ENCODE measurements at regions not wholly inside any gene's neighbourhood (a gene's known extent, or its start where the extent isn't known, plus 50 kb on each side); places are given as distances from the start of the nearest gene placed in this dataset.

DNA sequence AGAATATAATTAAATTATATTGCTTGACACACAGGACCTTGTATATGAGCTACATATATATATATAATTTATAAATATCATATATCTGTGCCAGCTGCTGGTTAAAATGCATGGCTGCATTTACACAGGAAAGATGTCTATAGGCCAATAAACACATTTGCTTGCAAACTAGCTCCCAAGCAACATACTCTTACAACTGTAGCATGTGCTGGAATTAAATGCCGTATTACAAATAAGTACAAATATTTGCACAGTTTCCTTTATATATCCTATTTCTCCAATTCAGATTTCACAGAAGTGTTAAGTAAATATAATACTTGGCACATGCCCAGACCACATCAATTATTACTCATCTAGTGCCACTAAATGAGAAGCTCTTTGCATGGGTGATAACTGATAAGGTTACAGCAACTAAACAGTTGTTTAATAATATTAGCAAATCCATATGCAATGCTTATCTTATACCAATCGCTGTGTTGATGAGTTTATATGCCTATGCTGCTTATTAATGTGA is 66.7 kb upstream of the E2F7 start:
- DNase-seq (ENCODE audit: extremely low read depth in 1 of 4, low spot score in 3 of 4) = no peak
- no peaks in the 10 kb centered on the region for H3K4me1 ChIP-seq (replicated peaks in 1 of 2; ENCODE audit: control insufficient read depth in 2 of 2, insufficient read depth in 2 of 2, low read length in 2 of 2)
- no peaks in the 10 kb centered on the region for H3K79me2 ChIP-seq (ENCODE audit: control insufficient read depth, insufficient read depth, low read length)
- H3K9ac ChIP-seq (ENCODE audit: insufficient read depth in 1 of 2, low read depth in 2 of 2, low read length in 2 of 2) = no peak overlapping the region
- CTCF ChIA-PET (ENCODE audit: low intra/inter-chr PET ratio) = no interaction called here
- 3% methylated on average over 2 of the region's 2 CpGs for WGBS (ENCODE audit: insufficient coverage, low coverage, missing lambda C conversion rate)
- no peak overlapping the region for H3K27ac ChIP-seq (ENCODE audit: extremely low read depth, low read depth, low read length)
- in situ Hi-C loops (cut with MboI) (no loop called here), intact Hi-C loops (cut with micrococcal nuclease) (no loop called here)
- no peak overlapping the region for H3K4me2 ChIP-seq (ENCODE audit: insufficient read depth, low read length)
- H3K4me3 ChIP-seq = no peak overlapping the region
- H3K9me1 ChIP-seq (ENCODE audit: control insufficient read depth, insufficient read depth, low read length) = no peaks in the 10 kb centered on the region
- FAIRE-seq = no peak
- no peaks in the 10 kb centered on the region for H4K20me1 ChIP-seq (replicated peaks; ENCODE audit: control insufficient read depth, insufficient read depth, low read length)
- no peak for TF ChIP-seq NONO (IDR thresholded peaks at IDR 0.05; ENCODE audit: low read depth in 2 of 2, low read length in 1 of 2)
- TF ChIP-seq RAD21 (CRISPR knock-in tag; conservative IDR thresholded peaks at IDR 0.05 in 1 of 2, IDR thresholded peaks at IDR 0.05 in 1 of 2) = no peak
- no peak for TF ChIP-seq ZNF717 (CRISPR knock-in tag; IDR thresholded peaks at IDR 0.05)
- no peak for TF ChIP-seq PHF8 (IDR thresholded peaks at IDR 0.05; ENCODE audit: borderline replicate concordance, low read length)
- no peak for TF ChIP-seq ZNF232 (CRISPR knock-in tag; IDR thresholded peaks at IDR 0.05)
- TF ChIP-seq JUNB (CRISPR knock-in tag; conservative IDR thresholded peaks at IDR 0.05) = no peak
- TF ChIP-seq HDGF (IDR thresholded peaks at IDR 0.05) = no peak
- TF ChIP-seq PPARD (CRISPR knock-in tag; IDR thresholded peaks at IDR 0.05) = no peak
- no peak for TF ChIP-seq KLF10 (CRISPR knock-in tag; IDR thresholded peaks at IDR 0.05)
- TF ChIP-seq KLF6 (CRISPR knock-in tag; IDR thresholded peaks at IDR 0.05; ENCODE audit: borderline replicate concordance) = no peak
- TF ChIP-seq POLR2B (IDR thresholded peaks at IDR 0.05; ENCODE audit: low read depth, partially characterized antibody) = no peak
- no peak for TF ChIP-seq ZNF224 (CRISPR knock-in tag; IDR thresholded peaks at IDR 0.05)
- no peak for TF ChIP-seq MYC (IDR thresholded peaks at IDR 0.05; ENCODE audit: low read depth, low read length)
- TF ChIP-seq MYC (CRISPR knock-in tag; IDR thresholded peaks at IDR 0.05; ENCODE audit: borderline replicate concordance, low read depth) = no peak
- no peak for TF ChIP-seq FOXK2 (conservative IDR thresholded peaks at IDR 0.05 in 1 of 2, IDR thresholded peaks at IDR 0.05 in 1 of 2; ENCODE audit: low read depth in 2 of 2)
- TF ChIP-seq FOS (IDR thresholded peaks at IDR 0.05; ENCODE audit: extremely low read depth, insufficient read length) = no peak
- TF ChIP-seq CCNT2 (IDR thresholded peaks at IDR 0.05; ENCODE audit: borderline replicate concordance, extremely low read depth, insufficient read length, low read depth, low read length) = no peak
- TF ChIP-seq RBM34 (IDR thresholded peaks at IDR 0.05; ENCODE audit: borderline replicate concordance, insufficient read depth, low read length) = no peak
- no peak for TF ChIP-seq MTF1 (CRISPR knock-in tag; IDR thresholded peaks at IDR 0.05; ENCODE audit: borderline replicate concordance)
- H3K36me3 ChIP-seq (ENCODE audit: control insufficient read depth, insufficient read depth, low read length) = no peaks in the 10 kb centered on the region
- no peaks in the 10 kb centered on the region for H3K27me3 ChIP-seq (ENCODE audit: control insufficient read depth in 2 of 2, insufficient read depth in 2 of 2, low read length in 2 of 2)
- ATAC-seq = no peak
- no peak overlapping the region for H2AFZ ChIP-seq (ENCODE audit: low read depth, low read length)
- H3K9me3 ChIP-seq (replicated peaks; ENCODE audit: control insufficient read depth, insufficient read depth, low read depth, low read length) = no peaks in the 10 kb centered on the region
- POLR2A ChIA-PET = interaction anchor here (0.7 kb wide), 1 partner anchor 15 kb away, joined by 3 read pairs; no protein-coding TSS in a partner anchor
- no TSS peak for BruUV-seq (replicated peaks)
